ENCODE measurements at regions not wholly inside any gene's neighbourhood (a gene's known extent, or its start where the extent isn't known, plus 50 kb on each side); places are given as distances from the start of the nearest gene placed in this dataset.

DNA sequence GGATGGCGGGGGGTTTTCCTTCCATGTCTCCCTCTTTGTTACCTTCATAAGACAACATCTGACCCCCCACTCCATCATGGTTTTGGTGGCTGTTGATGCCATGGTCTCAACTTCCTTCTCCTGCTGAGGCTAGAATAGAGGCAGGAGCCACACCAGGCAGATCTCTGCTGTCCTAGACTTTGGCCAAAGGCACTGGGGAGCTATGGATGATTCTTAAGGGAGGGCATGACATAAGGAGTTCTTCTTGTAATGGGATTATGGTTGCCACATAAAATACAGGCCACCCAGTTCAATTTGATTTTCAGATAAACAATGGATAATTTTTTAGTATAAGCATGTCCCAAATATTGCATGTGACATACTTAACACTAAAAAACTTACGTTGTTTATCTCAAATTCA, 52.2 kb upstream of the IER5L start:
- H3K27ac Mint-ChIP-seq (ENCODE audit: low read depth, unreplicated experiment) = no peak overlapping the region
- TF ChIP-seq, protein P1, sequence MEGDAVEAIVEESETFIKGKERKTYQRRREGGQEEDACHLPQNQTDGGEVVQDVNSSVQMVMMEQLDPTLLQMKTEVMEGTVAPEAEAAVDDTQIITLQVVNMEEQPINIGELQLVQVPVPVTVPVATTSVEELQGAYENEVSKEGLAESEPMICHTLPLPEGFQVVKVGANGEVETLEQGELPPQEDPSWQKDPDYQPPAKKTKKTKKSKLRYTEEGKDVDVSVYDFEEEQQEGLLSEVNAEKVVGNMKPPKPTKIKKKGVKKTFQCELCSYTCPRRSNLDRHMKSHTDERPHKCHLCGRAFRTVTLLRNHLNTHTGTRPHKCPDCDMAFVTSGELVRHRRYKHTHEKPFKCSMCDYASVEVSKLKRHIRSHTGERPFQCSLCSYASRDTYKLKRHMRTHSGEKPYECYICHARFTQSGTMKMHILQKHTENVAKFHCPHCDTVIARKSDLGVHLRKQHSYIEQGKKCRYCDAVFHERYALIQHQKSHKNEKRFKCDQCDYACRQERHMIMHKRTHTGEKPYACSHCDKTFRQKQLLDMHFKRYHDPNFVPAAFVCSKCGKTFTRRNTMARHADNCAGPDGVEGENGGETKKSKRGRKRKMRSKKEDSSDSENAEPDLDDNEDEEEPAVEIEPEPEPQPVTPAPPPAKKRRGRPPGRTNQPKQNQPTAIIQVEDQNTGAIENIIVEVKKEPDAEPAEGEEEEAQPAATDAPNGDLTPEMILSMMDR (IDR thresholded peaks at IDR 0.05; ENCODE audit: unreplicated experiment) = no peak
- peaks cover 11% of the 10 kb centered on the region for H3K27me3 Mint-ChIP-seq (ENCODE audit: insufficient read depth, unreplicated experiment)
- intact Hi-C loops (cut with micrococcal nuclease) = no loop called here
- peaks cover 15% of the 10 kb centered on the region for H3K9me3 Mint-ChIP-seq (ENCODE audit: unreplicated experiment)
- no peaks in the 10 kb centered on the region for H3K4me1 Mint-ChIP-seq (ENCODE audit: insufficient read depth, unreplicated experiment)
- H3K4me3 Mint-ChIP-seq (ENCODE audit: unreplicated experiment) = no peak overlapping the region
- POLR2A ChIA-PET = no interaction called here
- no peaks in the 10 kb centered on the region for H3K36me3 Mint-ChIP-seq (ENCODE audit: insufficient read depth, unreplicated experiment)
- CTCF ChIA-PET = no interaction called here
- no peak for DNase-seq (ENCODE audit: unreplicated experiment)
- BruUV-seq (replicated peaks) = no TSS peak

Data from MCF 10A (cell line).